DND-41 (cell line): ENCODE measurements at regions not wholly inside any gene's neighbourhood (a gene's known extent, or its start where the extent isn't known, plus 50 kb on each side); places are given as distances from the start of the nearest gene placed in this dataset.
"Not testable (repeated sequence)": the region's sequence is repeated elsewhere in the genome, so short reads cannot be mapped to it uniquely, and the experiment has no call there.

ENCODE experiments used
- ATAC-seq: fragments of 200-7000 bp; cut with Tn5 transposase; 3 replicates; pipeline ENCODE4 v1.9.1; 2021; ENCODE audit warnings: low read depth; ENCODE audit not compliant: insufficient read depth
- DNase-seq: peaks from one replicate; pipeline ENCODE4 v3.0.0-alpha.2; 2020
- H2AFZ ChIP-seq: 2 replicates; pipeline ENCODE4 v1.6.0; 2012; ENCODE audit warnings: low read depth, low read length
- H3K27ac ChIP-seq: 2 replicates; pipeline ENCODE4 v1.5.1; 2012; ENCODE audit warnings: low read length, inconsistent platforms
- H3K27me3 ChIP-seq: fragments of 200-600 bp; sonication (generic); 2 replicates; pipeline ENCODE4 v1.6.0; 2012; ENCODE audit warnings: low read length, mild to moderate bottlenecking, inconsistent platforms; ENCODE audit not compliant: insufficient read depth, poor library complexity
- H3K36me3 ChIP-seq: 2 replicates; pipeline ENCODE4 v1.5.1; 2012; ENCODE audit warnings: low read length, inconsistent platforms; ENCODE audit not compliant: insufficient read depth
- H3K4me1 ChIP-seq: 2 replicates; pipeline ENCODE4 v1.5.1; 2012; ENCODE audit warnings: mild to moderate bottlenecking, low read length; ENCODE audit not compliant: insufficient read depth
- H3K4me2 ChIP-seq: 2 replicates; pipeline ENCODE4 v1.6.0; 2012; ENCODE audit warnings: mild to moderate bottlenecking, moderate library complexity, low read length, inconsistent platforms; ENCODE audit not compliant: insufficient read depth
- H3K4me3 ChIP-seq, 2 experiments: fragments of 200-600 bp in 1 of 2; shearing (Covaris generic) in 1 of 2; 2 replicates each; pipeline ENCODE4 v1.5.1; 2012 to 2016; ENCODE audit warnings: inconsistent platforms in 2 of 2, low read length in 2 of 2, mild to moderate bottlenecking in 2 of 2, low read depth in 1 of 2, moderate library complexity in 1 of 2
- H3K79me2 ChIP-seq: 2 replicates; pipeline ENCODE4 v1.6.0; 2012; ENCODE audit warnings: low read length, inconsistent platforms; ENCODE audit not compliant: insufficient read depth
- H3K9ac ChIP-seq: 2 replicates; pipeline ENCODE4 v1.6.0; 2012; ENCODE audit warnings: low read depth, mild to moderate bottlenecking, inconsistent platforms, low read length, moderate library complexity
- H3K9me3 ChIP-seq: 2 replicates; pipeline ENCODE4 v1.5.1; 2012; ENCODE audit warnings: low read length, moderate library complexity, mild to moderate bottlenecking, inconsistent platforms; ENCODE audit not compliant: insufficient read depth, severe bottlenecking
- H4K20me1 ChIP-seq: 2 replicates; pipeline ENCODE4 v1.6.0; 2012; ENCODE audit warnings: low read length; ENCODE audit not compliant: insufficient read depth
- EZH2 ChIP-seq: IDR thresholded peaks from 3 replicates; pipeline ENCODE4 v1.6.1; 2012; ENCODE audit warnings: borderline replicate concordance, low read depth, mild to moderate bottlenecking, moderate library complexity, low read length, inconsistent platforms; ENCODE audit not compliant: severe bottlenecking
- TF ChIP-seq, protein P1 (sequence below): IDR thresholded peaks from 2 replicates; pipeline ENCODE4 v1.5.1; 2012; ENCODE audit warnings: borderline replicate concordance, low read length, moderate library complexity, mild to moderate bottlenecking; ENCODE audit not compliant: poor library complexity, severe bottlenecking; ENCODE audit errors: extremely low read depth

- no peak overlapping the region for H2AFZ ChIP-seq
These were observed 126.7 kb upstream of the SEMA3C start for GRCh38 chr7:81045491-81046030.

DNA sequence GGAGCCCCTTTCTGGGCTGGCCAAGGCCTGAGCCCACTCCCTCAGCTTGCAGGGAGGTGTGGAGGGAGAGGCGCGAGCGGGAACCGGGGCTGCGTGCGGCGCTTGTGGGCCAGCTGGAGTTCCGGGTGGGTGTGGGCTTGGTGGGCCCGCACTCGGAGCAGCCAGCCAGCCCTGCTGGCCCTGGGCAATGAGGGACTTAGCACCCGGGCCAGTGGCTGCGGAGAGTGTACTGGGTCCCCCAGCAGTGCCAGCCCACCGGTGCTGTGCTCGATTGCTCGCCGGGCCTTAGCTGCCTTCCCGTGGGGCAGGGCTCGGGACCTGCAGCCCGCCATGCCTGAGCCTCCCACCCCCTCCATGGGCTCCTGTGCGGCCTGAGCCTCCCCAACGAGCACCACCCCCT, 123.8 kb upstream of the SEMA3C start:
- ATAC-seq, H3K9me3 ChIP-seq, DNase-seq, H3K9ac ChIP-seq, H3K36me3 ChIP-seq, H4K20me1 ChIP-seq, H3K4me2 ChIP-seq, H3K79me2 ChIP-seq, H3K27me3 ChIP-seq, H3K4me3 ChIP-seq, H3K27ac ChIP-seq, H3K4me1 ChIP-seq, H2AFZ ChIP-seq: not testable (repeated sequence)

More at GRCh38 chr7:81045491-81046030, 126.7 kb upstream of the SEMA3C start:
- Histone ChIP-seq H3K9me3 (no peaks in the 10 kb centered on the region), H3K27ac (no peak overlapping the region), H3K4me1 (no peaks in the 10 kb centered on the region), H3K36me3 (no peaks in the 10 kb centered on the region), H4K20me1 (no peaks in the 10 kb centered on the region), H3K79me2 (no peaks in the 10 kb centered on the region), H3K9ac (no peak overlapping the region), H3K4me2 (no peak overlapping the region), H3K27me3 (no peaks in the 10 kb centered on the region), H3K4me3 (no peak overlapping the region)
- no peak for TF ChIP-seq EZH2
- TF ChIP-seq, protein P1, sequence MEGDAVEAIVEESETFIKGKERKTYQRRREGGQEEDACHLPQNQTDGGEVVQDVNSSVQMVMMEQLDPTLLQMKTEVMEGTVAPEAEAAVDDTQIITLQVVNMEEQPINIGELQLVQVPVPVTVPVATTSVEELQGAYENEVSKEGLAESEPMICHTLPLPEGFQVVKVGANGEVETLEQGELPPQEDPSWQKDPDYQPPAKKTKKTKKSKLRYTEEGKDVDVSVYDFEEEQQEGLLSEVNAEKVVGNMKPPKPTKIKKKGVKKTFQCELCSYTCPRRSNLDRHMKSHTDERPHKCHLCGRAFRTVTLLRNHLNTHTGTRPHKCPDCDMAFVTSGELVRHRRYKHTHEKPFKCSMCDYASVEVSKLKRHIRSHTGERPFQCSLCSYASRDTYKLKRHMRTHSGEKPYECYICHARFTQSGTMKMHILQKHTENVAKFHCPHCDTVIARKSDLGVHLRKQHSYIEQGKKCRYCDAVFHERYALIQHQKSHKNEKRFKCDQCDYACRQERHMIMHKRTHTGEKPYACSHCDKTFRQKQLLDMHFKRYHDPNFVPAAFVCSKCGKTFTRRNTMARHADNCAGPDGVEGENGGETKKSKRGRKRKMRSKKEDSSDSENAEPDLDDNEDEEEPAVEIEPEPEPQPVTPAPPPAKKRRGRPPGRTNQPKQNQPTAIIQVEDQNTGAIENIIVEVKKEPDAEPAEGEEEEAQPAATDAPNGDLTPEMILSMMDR, result no peak
- DNase-seq (no peak), ATAC-seq (no peak)

GRCh38 chr7:81040496-81040895, 121.6 kb upstream of the SEMA3C start:
- H3K79me2 ChIP-seq, result no peaks in the 10 kb centered on the region
- no peaks in the 10 kb centered on the region for H3K36me3 ChIP-seq
- H3K27me3 ChIP-seq, result no peaks in the 10 kb centered on the region
- DNase-seq (no peak), ATAC-seq (no peak)
- H3K9me3 ChIP-seq, result no peaks in the 10 kb centered on the region
- H4K20me1 ChIP-seq, result no peaks in the 10 kb centered on the region
- H2AFZ ChIP-seq, result no peak overlapping the region
- no peak for TF ChIP-seq EZH2
- TF ChIP-seq, protein P1, result no peak
- no peak overlapping the region for H3K4me2 ChIP-seq
- no peaks in the 10 kb centered on the region for H3K4me1 ChIP-seq
- no peak overlapping the region for H3K4me3 ChIP-seq
- no peak overlapping the region for H3K27ac ChIP-seq
- H3K9ac ChIP-seq, result no peak overlapping the region

DNA sequence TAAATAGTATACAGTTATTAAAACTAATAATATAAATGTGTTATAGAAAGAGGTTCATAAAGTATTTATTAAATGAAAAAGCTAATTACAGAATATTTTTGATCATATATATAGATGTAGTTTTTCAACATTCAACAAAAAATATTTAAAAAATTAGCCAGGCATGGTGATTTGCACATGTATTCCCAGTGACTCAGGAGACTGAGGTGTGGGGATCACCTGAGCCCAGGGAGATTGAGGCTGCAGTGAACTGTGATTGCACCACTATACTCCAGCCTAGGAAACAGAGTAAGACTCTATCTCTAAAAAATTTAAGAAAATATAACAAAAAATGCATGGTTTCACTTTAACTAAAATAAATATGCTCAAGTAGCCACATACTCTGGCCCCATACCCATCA, 118.0 kb upstream of the SEMA3C start:
- Histone ChIP-seq H2AFZ (no peak overlapping the region), H3K9ac (no peak overlapping the region), H3K9me3 (no peaks in the 10 kb centered on the region), H4K20me1 (no peaks in the 10 kb centered on the region), H3K27me3 (no peaks in the 10 kb centered on the region), H3K4me2 (no peak overlapping the region), H3K27ac (no peak overlapping the region), H3K4me3 (no peak overlapping the region), H3K4me1 (no peaks in the 10 kb centered on the region), H3K79me2 (no peaks in the 10 kb centered on the region), H3K36me3 (no peaks in the 10 kb centered on the region)
- TF ChIP-seq, protein P1, result no peak
- TF ChIP-seq EZH2, result no peak
- DNase-seq, result no peak
- ATAC-seq, result no peak
